H1 (cell line): ENCODE measurements at regions not wholly inside any gene's neighbourhood (a gene's known extent, or its start where the extent isn't known, plus 50 kb on each side); places are given as distances from the start of the nearest gene placed in this dataset.

ENCODE experiments used
- BACH1 ChIP-seq: IDR thresholded peaks from 2 replicates; pipeline ENCODE4 v1.6.1; 2012; ENCODE audit warnings: low read length, improper control_type of control experiment
- CBX5 ChIP-seq: fragments of 300-800, 300-1000 bp; sonication (generic); IDR thresholded peaks from 2 replicates; pipeline ENCODE4 v1.7.1; 2016; ENCODE audit warnings: antibody characterized with exemption, low read length, low read depth
- FOSL1 ChIP-seq: IDR thresholded peaks from 2 replicates; pipeline ENCODE4 v1.6.1; 2011; ENCODE audit warnings: mild to moderate bottlenecking, low read depth, low read length, moderate library complexity; ENCODE audit not compliant: insufficient read depth
- JUND ChIP-seq: IDR thresholded peaks from 2 replicates; pipeline ENCODE4 v1.6.1; 2011; ENCODE audit warnings: mild to moderate bottlenecking, improper control_type of control experiment, low read length
- KDM1A ChIP-seq: fragments of 200-600, 300-600 bp; sonication (generic); IDR thresholded peaks from 2 replicates; pipeline ENCODE4 v1.7.1; 2016; ENCODE audit warnings: mild to moderate bottlenecking, low read length, borderline replicate concordance
- POLR2AphosphoS5 ChIP-seq: IDR thresholded peaks from 2 replicates; pipeline ENCODE4 v1.6.1; 2011; ENCODE audit warnings: low read depth, low read length
- TBP ChIP-seq: IDR thresholded peaks from 2 replicates; pipeline ENCODE4 v1.6.1; 2011; ENCODE audit warnings: low read depth, low read length, improper control_type of control experiment
- TF ChIP-seq, protein P1 (sequence below), 3 experiments: IDR thresholded peaks; 1 replicate in 2 of 3; 2 replicates in 1 of 3; pipeline versions ENCODE4 v1.5.1 to v1.6.1; 2011; ENCODE audit warnings: low read length in 3 of 3, mild to moderate bottlenecking in 3 of 3, inconsistent platforms in 2 of 3, low read depth in 1 of 3, moderate library complexity in 1 of 3; ENCODE audit not compliant: insufficient read depth in 1 of 3; ENCODE audit errors: control extremely low read depth in 1 of 3
- TF ChIP-seq, protein P2 (sequence below): IDR thresholded peaks from 2 replicates; pipeline ENCODE4 v1.6.1; 2012; ENCODE audit warnings: inconsistent platforms
- TF ChIP-seq, protein P3 (sequence below): IDR thresholded peaks from 2 replicates; pipeline ENCODE4 v1.6.1; 2012; ENCODE audit warnings: low read length, inconsistent platforms

DNA sequence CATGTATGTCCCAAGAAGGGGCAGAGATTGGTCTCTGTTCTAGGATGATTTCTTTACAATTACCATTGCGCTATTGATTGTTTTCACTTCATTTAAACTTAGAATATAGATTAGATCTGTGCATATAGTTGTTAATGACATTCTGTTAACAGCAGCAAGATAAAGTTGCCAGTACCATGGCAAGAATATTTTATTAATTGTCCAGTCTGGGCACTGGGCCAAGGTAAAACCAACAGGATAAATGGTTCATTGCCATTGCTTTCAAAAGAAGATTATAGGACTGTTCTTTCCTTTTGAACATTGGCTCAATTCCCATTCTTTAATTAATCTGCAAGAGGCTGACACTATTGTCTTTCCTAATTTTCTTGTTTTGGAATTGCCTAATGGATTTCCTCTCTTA is 592.4 kb downstream of the RFPL4B start:
- TF ChIP-seq, protein P1, sequence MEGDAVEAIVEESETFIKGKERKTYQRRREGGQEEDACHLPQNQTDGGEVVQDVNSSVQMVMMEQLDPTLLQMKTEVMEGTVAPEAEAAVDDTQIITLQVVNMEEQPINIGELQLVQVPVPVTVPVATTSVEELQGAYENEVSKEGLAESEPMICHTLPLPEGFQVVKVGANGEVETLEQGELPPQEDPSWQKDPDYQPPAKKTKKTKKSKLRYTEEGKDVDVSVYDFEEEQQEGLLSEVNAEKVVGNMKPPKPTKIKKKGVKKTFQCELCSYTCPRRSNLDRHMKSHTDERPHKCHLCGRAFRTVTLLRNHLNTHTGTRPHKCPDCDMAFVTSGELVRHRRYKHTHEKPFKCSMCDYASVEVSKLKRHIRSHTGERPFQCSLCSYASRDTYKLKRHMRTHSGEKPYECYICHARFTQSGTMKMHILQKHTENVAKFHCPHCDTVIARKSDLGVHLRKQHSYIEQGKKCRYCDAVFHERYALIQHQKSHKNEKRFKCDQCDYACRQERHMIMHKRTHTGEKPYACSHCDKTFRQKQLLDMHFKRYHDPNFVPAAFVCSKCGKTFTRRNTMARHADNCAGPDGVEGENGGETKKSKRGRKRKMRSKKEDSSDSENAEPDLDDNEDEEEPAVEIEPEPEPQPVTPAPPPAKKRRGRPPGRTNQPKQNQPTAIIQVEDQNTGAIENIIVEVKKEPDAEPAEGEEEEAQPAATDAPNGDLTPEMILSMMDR (IDR thresholded peaks at IDR 0.05; ENCODE audit: control extremely low read depth in 1 of 3, insufficient read depth in 1 of 3, low read depth in 1 of 3, low read length in 3 of 3) = no peak
- TF ChIP-seq, protein P2, sequence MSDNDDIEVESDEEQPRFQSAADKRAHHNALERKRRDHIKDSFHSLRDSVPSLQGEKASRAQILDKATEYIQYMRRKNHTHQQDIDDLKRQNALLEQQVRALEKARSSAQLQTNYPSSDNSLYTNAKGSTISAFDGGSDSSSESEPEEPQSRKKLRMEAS = no peak
- TF ChIP-seq POLR2AphosphoS5 (no peak), BACH1 (no peak), JUND (no peak), FOSL1 (no peak), CBX5 (no peak), KDM1A (no peak), TBP (no peak)
- TF ChIP-seq, protein P3, sequence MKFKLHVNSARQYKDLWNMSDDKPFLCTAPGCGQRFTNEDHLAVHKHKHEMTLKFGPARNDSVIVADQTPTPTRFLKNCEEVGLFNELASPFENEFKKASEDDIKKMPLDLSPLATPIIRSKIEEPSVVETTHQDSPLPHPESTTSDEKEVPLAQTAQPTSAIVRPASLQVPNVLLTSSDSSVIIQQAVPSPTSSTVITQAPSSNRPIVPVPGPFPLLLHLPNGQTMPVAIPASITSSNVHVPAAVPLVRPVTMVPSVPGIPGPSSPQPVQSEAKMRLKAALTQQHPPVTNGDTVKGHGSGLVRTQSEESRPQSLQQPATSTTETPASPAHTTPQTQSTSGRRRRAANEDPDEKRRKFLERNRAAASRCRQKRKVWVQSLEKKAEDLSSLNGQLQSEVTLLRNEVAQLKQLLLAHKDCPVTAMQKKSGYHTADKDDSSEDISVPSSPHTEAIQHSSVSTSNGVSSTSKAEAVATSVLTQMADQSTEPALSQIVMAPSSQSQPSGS = no peak
